ENCODE measurements at regions not wholly inside any gene's neighbourhood (a gene's known extent, or its start where the extent isn't known, plus 50 kb on each side); places are given as distances from the start of the nearest gene placed in this dataset.

DNA sequence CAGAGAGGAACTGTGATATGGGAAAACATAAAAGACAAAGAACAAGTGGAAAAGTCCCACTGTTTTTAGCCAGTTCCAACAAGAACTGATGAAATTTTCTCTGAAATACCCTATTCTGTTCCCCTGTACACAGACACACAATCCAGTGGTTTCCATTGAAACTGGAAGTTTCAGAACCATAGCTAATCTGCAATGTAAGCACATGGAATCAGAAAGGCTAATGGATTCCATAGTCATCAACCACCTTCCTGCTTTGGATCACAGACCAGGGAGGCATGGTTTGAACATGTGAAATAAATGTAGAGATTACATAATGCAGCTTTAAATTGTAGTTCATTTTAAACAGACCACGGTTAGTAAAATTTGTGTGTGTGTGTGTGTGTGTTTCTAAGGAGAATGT is 242.1 kb downstream of the GJA1 start (continued):
- TF ChIP-seq SREBF2 (IDR thresholded peaks at IDR 0.05; ENCODE audit: low read length): no peak
- TF ChIP-seq DPF2 (IDR thresholded peaks at IDR 0.05): no peak
- no peak for TF ChIP-seq NRF1 (conservative IDR thresholded peaks at IDR 0.05; ENCODE audit: low read depth, low read length)
- no peak for TF ChIP-seq STAT3 (IDR thresholded peaks at IDR 0.05; ENCODE audit: low read depth, low read length)
- TF ChIP-seq, protein P1, sequence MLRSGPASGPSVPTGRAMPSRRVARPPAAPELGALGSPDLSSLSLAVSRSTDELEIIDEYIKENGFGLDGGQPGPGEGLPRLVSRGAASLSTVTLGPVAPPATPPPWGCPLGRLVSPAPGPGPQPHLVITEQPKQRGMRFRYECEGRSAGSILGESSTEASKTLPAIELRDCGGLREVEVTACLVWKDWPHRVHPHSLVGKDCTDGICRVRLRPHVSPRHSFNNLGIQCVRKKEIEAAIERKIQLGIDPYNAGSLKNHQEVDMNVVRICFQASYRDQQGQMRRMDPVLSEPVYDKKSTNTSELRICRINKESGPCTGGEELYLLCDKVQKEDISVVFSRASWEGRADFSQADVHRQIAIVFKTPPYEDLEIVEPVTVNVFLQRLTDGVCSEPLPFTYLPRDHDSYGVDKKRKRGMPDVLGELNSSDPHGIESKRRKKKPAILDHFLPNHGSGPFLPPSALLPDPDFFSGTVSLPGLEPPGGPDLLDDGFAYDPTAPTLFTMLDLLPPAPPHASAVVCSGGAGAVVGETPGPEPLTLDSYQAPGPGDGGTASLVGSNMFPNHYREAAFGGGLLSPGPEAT (IDR thresholded peaks at IDR 0.05; ENCODE audit: low read depth): no peak
- no peak for TF ChIP-seq ZBED1 (IDR thresholded peaks at IDR 0.05; ENCODE audit: borderline replicate concordance)
- TF ChIP-seq SMAD5 (IDR thresholded peaks at IDR 0.05; ENCODE audit: low read depth): no peak
- no peak for TF ChIP-seq MTA3 (IDR thresholded peaks at IDR 0.05; ENCODE audit: borderline replicate concordance, low read length)
- no peak for TF ChIP-seq SREBF1 (IDR thresholded peaks at IDR 0.05; ENCODE audit: low read length)
- TF ChIP-seq, protein P2, sequence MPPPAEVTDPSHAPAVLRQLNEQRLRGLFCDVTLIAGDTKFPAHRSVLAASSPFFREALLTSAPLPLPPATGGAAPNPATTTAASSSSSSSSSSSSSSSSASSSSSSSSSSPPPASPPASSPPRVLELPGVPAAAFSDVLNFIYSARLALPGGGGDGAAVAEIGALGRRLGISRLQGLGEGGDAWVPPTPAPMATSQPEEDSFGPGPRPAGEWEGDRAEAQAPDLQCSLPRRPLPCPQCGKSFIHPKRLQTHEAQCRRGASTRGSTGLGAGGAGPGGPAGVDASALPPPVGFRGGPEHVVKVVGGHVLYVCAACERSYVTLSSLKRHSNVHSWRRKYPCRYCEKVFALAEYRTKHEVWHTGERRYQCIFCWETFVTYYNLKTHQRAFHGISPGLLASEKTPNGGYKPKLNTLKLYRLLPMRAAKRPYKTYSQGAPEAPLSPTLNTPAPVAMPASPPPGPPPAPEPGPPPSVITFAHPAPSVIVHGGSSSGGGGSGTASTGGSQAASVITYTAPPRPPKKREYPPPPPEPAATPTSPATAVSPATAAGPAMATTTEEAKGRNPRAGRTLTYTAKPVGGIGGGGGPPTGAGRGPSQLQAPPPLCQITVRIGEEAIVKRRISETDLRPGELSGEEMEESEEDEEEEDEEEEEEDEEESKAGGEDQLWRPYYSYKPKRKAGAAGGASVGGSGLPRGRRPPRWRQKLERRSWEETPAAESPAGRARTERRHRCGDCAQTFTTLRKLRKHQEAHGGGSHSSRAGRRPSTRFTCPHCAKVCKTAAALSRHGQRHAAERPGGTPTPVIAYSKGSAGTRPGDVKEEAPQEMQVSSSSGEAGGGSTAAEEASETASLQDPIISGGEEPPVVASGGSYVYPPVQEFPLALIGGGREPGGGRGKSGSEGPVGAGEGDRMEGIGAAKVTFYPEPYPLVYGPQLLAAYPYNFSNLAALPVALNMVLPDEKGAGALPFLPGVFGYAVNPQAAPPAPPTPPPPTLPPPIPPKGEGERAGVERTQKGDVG (CRISPR knock-in tag; IDR thresholded peaks at IDR 0.05): no peak

DNA sequence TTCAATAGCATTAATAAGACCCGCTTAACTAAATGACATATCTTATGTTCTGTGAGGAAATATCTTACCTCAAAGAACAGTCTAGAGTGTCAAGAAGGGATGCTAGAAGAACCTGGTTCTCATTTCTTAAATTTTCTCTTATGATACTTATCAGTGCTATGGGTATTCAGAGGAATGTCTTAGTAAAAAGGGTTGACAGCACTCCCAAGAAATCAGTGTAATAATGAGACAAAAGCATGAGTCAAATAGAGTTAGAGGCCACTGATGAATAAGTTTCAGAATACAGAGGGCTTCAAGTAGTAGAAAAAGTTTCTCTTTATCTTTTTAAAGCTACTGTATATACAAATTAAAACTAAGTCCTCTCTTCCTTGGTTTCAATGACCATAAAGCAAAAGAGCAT is 242.8 kb downstream of the GJA1 start:
- no peak for ATAC-seq
- Histone ChIP-seq H2AFZ (ENCODE audit: control insufficient read depth, low read depth, low read length) (no peak overlapping the region), H4K20me1 (ENCODE audit: control insufficient read depth, insufficient read depth) (no peaks in the 10 kb centered on the region), H3K4me3 (no peak overlapping the region), H3K36me3 (ENCODE audit: control insufficient read depth in 2 of 2, insufficient read depth in 2 of 2, low read length in 1 of 2) (no peaks in the 10 kb centered on the region), H3K4me2 (ENCODE audit: control insufficient read depth, insufficient read depth) (no peak overlapping the region), H3K9me3 (replicated peaks; ENCODE audit: control insufficient read depth, insufficient read depth, low read length) (no peaks in the 10 kb centered on the region), H3K27me3 (replicated peaks in 1 of 2; ENCODE audit: control insufficient read depth in 2 of 2, insufficient read depth in 2 of 2, low read length in 1 of 2) (no peaks in the 10 kb centered on the region), H3K9ac (ENCODE audit: control insufficient read depth, insufficient read depth, low read length) (no peak overlapping the region), H3K79me2 (ENCODE audit: control insufficient read depth, insufficient read depth, low read length) (no peaks in the 10 kb centered on the region), H3K4me1 (ENCODE audit: control insufficient read depth, insufficient read depth, low read length) (no peaks in the 10 kb centered on the region), H3K27ac (ENCODE audit: control insufficient read depth, insufficient read depth) (no peak overlapping the region)
- no TSS peak for BruUV-seq (replicated peaks)
- POLR2A ChIA-PET: no interaction called here
- FAIRE-seq: no peak
- RAD21 ChIA-PET (ENCODE audit: unreplicated experiment): no interaction called here
- DNase-seq (ENCODE audit: low read depth, low spot score): no peak
- WGBS (ENCODE audit: insufficient coverage, insufficient replicate concordance, low lambda C conversion rate, missing lambda C conversion rate): 46% methylated on average over 1 of the region's 1 CpG
- in situ Hi-C loops (cut with MboI) (no loop called here), intact Hi-C loops (cut with micrococcal nuclease; ENCODE audit: unreplicated experiment) (no loop called here)
- SMC1A ChIA-PET (ENCODE audit: uncharacterized antibody, unreplicated experiment): no interaction called here
- TF ChIP-seq JUNB (IDR thresholded peaks at IDR 0.05) (peak; percentile 22; the same call in 1 of the 2 replicates), TARDBP (IDR thresholded peaks at IDR 0.05; ENCODE audit: borderline replicate concordance) (no peak)
- CTCF ChIA-PET: no interaction called here

Measured in GM12878 (cell line).